Ovary (tissue), 3 donors: ENCODE measurements at regions not wholly inside any gene's neighbourhood (a gene's known extent, or its start where the extent isn't known, plus 50 kb on each side); places are given as distances from the start of the nearest gene placed in this dataset.

ENCODE experiments used
- CTCF ChIP-seq, 3 donors: fragments of 450-650 bp in 2 of 3; fragments of 200-600 bp in 1 of 3; IDR thresholded peaks; one replicate each; pipeline versions ENCODE4 v1.5.1 to v1.8.0; 2016 to 2022; ENCODE audit warnings: antibody characterized with exemption in 3 of 3, mild to moderate bottlenecking in 1 of 3
- POLR2A ChIP-seq: fragments of 450-650 bp; IDR thresholded peaks from one replicate; pipeline ENCODE4 v1.6.1; 2017; ENCODE audit warnings: antibody characterized with exemption, mild to moderate bottlenecking, moderate library complexity
- donor health status: DM: no; HTN: no; CAD: no.

- no peak for TF ChIP-seq CTCF (IDR thresholded peaks at IDR 0.05)
- no peak for TF ChIP-seq POLR2A
These were observed 118.3 kb downstream of the NCOR2 start for GRCh38 chr12:124448955-124449622.
